GM21737 (cell line): ENCODE measurements at regions not wholly inside any gene's neighbourhood (a gene's known extent, or its start where the extent isn't known, plus 50 kb on each side); places are given as distances from the start of the nearest gene placed in this dataset.
"Not testable (repeated sequence)": the region's sequence is repeated elsewhere in the genome, so short reads cannot be mapped to it uniquely, and the experiment has no call there.

Source experiments
- ATAC-seq: cut with Tn5 transposase; IDR thresholded peaks from one replicate; pipeline ENCODE4 v1.9.1; 2021; ENCODE audit warnings: mild to moderate bottlenecking, moderate library complexity; ENCODE audit not compliant: unreplicated experiment

DNA sequence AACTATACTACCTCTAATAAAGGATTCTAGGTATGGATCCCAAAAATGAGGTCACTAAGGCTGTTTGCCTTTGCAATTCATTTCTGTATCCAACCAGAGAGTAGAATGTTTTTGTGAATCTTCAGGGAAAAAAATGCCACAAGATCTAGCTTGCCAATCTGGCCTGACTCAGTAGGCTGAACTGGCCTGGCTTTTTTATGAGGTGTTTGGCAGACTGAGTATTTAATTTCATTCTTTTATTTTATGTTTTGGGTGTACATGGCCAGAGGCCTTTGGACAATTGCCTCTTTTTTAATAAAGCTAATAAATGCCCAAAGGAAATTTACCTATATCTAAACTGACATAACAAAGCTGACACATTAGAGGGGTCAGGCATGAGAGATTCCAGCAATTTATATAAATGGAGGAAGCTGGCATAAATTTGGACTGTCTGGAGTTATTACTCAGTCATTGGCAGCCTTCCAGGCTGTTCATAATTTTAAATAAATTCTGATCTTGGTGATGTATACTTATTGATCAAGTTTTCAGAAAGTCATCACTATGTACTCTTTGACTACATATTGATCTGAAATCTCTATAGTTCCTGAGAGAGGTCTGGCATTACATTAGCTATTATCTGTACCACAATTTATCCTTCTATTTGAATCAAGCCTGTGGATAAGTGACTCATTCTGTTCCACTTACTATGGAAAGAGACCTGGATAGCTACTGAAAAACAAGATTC lies 376.4 kb upstream of the NOCT start:
- ATAC-seq = no peak

- no peak for ATAC-seq
These were observed 378.8 kb upstream of the NOCT start for GRCh38 chr4:138636781-138637180.

GRCh38 chr4:138634915-138635314 lies 380.7 kb upstream of the NOCT start:
- ATAC-seq = no peak

GRCh38 chr4:138633580-138633904 lies 382.0 kb upstream of the NOCT start:
- ATAC-seq = no peak

GRCh38 chr4:138632856-138633579 lies 382.6 kb upstream of the NOCT start:
- ATAC-seq = no peak

GRCh38 chr4:138630666-138631065 lies 384.9 kb upstream of the NOCT start:
- ATAC-seq = no peak

DNA sequence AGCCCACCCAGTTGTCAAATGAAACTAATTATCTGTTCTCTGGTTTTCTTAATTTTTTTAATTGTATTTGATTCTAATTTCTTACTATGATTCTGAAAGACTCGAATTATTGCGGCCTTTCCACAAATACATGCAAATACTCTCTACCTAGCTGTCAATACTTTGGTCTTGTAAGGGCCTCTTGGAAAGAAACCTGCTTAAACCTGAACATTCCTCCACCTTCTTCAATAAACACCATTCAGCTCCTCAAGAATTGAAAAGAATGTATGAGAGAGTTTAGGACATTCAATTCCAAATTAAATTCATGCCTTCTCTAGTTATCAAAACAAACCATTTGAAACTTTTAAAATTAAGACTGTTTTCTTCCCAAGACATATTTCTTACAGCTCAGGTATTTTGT lies 385.9 kb upstream of the NOCT start:
- no peak for ATAC-seq

DNA sequence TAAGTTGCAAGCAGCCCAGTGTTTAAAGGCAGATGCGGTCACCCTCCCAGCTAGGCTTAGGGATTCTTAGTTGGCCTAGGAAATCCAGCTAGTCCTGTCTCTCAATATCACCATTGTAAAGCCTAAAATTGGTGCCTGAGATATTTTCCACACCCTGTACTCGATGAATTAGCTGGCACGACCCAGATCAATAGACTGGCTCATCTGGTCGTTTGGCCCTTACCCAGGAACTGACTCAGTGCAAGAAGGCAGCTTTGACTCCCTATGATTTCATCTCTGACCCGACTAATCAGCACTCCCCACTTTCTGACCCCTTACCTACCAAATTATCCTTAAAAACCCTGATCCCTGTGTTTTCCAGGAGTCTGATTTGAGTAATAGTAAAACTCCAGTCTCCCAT lies 384.9 kb upstream of the SLC7A11 start:
- ATAC-seq = no peak

DNA sequence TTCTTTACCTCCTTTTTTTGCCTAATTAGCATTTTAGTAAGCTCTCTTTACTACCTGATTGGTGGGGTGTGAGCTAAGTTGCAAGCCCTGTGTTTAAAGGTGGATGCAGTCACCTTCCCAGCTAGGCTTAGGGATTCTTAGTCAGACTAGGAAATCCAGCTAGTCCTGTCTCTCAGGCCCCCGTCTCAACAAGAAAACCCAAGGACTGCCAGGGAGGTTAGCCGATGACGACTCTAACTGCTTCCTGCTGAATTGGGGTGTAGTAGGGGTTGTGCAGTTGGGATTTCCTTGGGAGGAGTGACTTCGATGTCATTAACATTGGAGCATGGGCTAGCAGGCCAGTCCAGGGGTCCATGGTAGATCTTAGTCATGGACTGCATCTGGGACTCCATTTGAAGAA lies 380.2 kb upstream of the SLC7A11 start:
- ATAC-seq = not testable (repeated sequence)

DNA sequence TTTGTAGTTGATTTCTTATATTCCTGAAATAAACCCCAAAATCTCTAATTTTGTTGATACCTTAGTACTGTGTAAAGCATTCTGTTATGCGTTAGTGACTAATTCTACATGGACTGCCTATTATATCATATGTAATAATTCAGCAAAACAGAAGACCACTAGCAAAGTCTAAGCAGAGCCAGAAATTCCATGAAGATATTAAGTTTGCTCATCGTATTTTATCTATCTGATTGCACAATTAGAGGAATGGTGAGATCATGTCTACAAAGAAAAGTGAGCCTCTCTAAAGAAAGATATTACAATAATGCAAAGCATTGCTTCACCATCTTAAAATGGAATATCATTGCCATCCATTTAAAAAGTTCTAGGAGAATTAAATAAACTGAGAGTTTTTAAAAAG lies 374.6 kb upstream of the SLC7A11 start:
- no peak for ATAC-seq

DNA sequence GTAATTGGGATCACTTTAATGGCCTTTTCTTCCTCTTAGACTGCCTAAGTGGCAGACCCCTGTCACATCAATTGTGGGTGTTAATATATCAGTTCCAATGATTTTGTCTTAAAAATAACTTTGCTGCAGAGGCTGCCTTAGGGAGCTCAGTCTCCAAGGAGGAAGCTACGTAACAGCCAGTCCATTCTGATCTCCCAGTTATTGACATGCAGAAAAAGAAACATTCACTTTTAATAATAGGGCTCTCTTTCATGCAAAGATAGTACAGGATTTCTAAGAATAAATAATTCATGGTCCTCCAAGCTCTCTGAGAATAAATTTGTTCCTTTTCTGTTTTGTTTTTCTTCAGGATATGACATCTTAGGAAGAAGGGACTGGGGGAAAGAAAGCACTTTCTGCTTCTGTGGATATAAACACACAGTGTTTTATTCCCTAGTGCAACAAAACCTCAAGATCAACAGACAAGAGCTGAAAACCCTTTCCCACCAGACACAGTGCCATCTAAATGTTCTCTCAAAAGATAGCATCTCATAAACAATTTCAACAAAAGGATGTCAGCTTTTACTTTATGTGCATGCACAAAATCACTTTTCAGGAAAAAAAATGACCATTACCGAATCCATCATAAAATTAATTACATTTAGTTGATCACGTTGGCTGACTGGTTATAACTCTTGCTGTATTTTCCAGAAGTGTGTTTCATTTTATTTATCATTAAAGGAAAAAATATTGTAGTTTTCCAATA lies 372.4 kb upstream of the SLC7A11 start:
- ATAC-seq = no peak

GRCh38 chr4:138612428-138612827 lies 370.3 kb upstream of the SLC7A11 start:
- no peak for ATAC-seq

GRCh38 chr4:138611721-138612120 lies 369.6 kb upstream of the SLC7A11 start:
- ATAC-seq = no peak

GRCh38 chr4:138611017-138611416 lies 368.9 kb upstream of the SLC7A11 start:
- ATAC-seq = no peak

DNA sequence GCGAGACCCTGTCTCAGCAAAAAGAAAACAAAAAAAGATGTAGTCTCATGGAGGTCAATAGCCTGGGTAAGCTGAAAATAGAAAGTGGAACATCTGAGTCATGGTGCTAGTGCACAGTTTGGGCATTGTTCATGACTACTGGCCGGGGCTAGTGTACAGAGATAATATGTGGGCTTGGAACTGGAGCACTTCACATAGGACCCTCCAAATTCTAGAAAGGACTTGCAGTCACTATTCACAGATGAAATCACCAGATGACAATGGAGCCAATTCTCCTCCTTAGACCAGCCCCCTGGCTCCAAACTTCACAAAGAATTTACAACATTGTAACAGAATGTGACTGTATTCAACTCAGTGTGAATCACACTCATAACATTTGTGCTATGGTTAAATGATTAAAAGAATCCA lies 367.8 kb upstream of the SLC7A11 start:
- ATAC-seq = no peak

DNA sequence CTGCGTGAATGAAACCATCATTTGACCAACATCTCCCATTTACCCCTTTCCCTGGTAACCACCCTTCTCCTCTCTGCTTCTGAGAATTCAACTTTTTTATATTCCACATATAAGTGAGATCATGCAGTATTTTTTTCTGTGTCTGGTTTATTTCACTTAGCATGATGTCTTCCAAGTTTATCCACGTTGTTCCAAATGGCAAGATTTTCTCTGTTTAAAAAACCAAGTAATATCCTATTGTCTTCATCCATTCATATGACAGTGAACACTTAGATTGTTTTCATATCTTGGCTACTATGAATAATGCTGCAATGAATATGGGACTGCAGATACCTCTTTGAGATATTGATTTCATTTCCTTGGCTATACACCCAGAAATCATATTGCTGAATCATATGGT lies 362.4 kb upstream of the SLC7A11 start:
- ATAC-seq = no peak

DNA sequence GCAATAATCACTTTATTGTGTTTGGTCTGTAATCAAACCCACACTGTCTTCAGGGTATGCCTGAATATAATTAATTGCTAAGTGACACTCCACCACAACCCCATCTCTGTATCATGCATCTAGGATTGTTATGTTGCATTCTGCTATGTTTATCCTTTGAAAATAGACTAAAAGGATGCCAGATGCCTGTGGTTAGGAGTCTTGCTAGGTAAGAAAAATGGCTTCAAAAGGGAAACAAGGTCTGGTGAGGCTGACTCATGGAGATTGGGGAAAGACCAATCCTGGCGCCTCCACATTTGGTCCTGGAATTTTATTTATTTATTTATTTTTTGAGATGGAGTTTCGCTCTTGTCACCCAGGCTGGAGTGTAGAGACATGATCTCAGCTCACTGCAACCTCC lies 360.5 kb upstream of the SLC7A11 start:
- no peak for ATAC-seq

DNA sequence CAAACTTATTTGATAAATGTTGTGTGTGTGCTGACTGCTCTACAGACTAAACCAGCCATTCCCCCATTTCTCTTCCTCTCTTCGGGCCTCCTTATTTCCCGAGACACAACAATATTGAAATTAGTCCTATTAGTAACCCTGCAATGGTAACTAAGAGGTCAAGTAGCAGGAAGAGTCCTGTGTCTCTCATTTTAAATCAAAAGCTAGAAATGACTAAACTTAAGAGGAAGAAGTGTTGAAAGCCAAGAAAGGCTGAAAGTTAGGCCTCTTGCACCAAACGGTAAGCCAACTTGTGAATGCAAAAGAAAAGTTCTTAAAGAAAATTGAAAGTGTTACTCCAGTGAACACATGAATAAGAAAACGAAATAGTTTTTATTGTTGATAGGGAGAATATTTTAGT lies 357.8 kb upstream of the SLC7A11 start:
- ATAC-seq = no peak

- no peak for ATAC-seq
These were observed 356.1 kb upstream of the SLC7A11 start for GRCh38 chr4:138598226-138598625.

DNA sequence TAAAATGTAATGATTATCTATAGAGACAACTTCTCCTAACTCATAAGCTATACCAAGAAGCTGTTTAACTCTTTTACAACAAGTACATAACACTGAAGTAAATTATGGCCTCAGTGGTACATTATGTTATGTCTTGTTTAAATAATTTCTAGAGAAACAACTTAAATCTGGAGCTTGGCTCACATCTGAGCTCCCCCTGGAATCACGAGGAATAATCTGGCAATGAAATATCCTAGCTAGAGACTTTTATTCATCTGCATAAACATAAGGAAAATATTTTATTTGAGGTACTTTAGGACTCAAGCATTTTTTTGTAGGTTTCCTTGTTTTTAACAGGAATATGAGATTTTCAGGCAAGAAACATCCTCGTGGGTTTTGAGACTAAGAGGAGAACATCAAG lies 354.7 kb upstream of the SLC7A11 start:
- ATAC-seq = no peak

GRCh38 chr4:138595731-138596460 lies 353.7 kb upstream of the SLC7A11 start:
- ATAC-seq = no peak
